GM23338 (cell line): ENCODE measurements at regions not wholly inside any gene's neighbourhood (a gene's known extent, or its start where the extent isn't known, plus 50 kb on each side); places are given as distances from the start of the nearest gene placed in this dataset.

Source experiments
- ATAC-seq: fragments of 200-7000 bp; cut with Tn5 transposase; 3 replicates; pipeline ENCODE4 v1.9.1; 2020
- DNase-seq: peaks from one replicate; pipeline ENCODE4 v3.0.0-alpha.2; 2015; ENCODE audit warnings: low spot score
- H2AFZ ChIP-seq: fragments of 200-600 bp; sonication (generic); 2 replicates; pipeline ENCODE4 v1.8.0; 2016; ENCODE audit warnings: antibody characterized with exemption, mild to moderate bottlenecking, moderate library complexity
- H3F3A ChIP-seq: fragments of 200-600 bp; sonication (generic); replicated peaks from 2 replicates; pipeline ENCODE4 v1.8.0; 2017; ENCODE audit warnings: antibody characterized with exemption, mixed run types, low read depth
- H3K27ac ChIP-seq: fragments of 200-600 bp; sonication (generic); 2 replicates; pipeline ENCODE4 v1.6.1; 2016; ENCODE audit warnings: low read depth
- H3K27me3 ChIP-seq: fragments of 200-600 bp; sonication (generic); 2 replicates; pipeline ENCODE4 v1.8.0; 2016; ENCODE audit warnings: mild to moderate bottlenecking, mixed run types, moderate library complexity; ENCODE audit not compliant: insufficient read depth
- H3K36me3 ChIP-seq: fragments of 200-600 bp; sonication (generic); 2 replicates; pipeline ENCODE4 v1.8.0; 2016; ENCODE audit warnings: mild to moderate bottlenecking; ENCODE audit not compliant: insufficient read depth
- H3K4me1 ChIP-seq: fragments of 200-600 bp; sonication (generic); 2 replicates; pipeline ENCODE4 v1.8.0; 2016; ENCODE audit warnings: mild to moderate bottlenecking, moderate library complexity; ENCODE audit not compliant: insufficient read depth
- H3K4me2 ChIP-seq: fragments of 200-600 bp; sonication (generic); 2 replicates; pipeline ENCODE4 v1.7.1; 2017; ENCODE audit warnings: mixed run types
- H3K4me3 ChIP-seq: fragments of 200-600 bp; sonication (generic); 2 replicates; pipeline ENCODE4 v1.6.1; 2016; ENCODE audit warnings: mixed run types
- H3K79me2 ChIP-seq: fragments of 200-600 bp; sonication (generic); replicated peaks from 2 replicates; pipeline ENCODE4 v1.8.0; 2017; ENCODE audit warnings: mild to moderate bottlenecking; ENCODE audit not compliant: insufficient read depth
- H3K9me2 ChIP-seq: fragments of 200-600 bp; sonication (generic); 2 replicates; pipeline ENCODE4 v1.8.0; 2017; ENCODE audit not compliant: insufficient read depth
- H4K20me1 ChIP-seq: fragments of 200-600 bp; sonication (generic); replicated peaks from 2 replicates; pipeline ENCODE4 v1.8.0; 2017; ENCODE audit warnings: mild to moderate bottlenecking; ENCODE audit not compliant: insufficient read depth
- H3K27ac Mint-ChIP-seq: 2 replicates; pipeline ENCODE4 v1.8.0; 2020; ENCODE audit warnings: inconsistent platforms, mild to moderate bottlenecking, moderate library complexity, mixed read lengths
- H3K27me3 Mint-ChIP-seq: 3 replicates; pipeline ENCODE4 v1.8.0; 2022; ENCODE audit warnings: low read depth, mild to moderate bottlenecking, moderate library complexity, mixed read lengths, inconsistent platforms; ENCODE audit not compliant: insufficient read depth, poor library complexity
- H3K36me3 Mint-ChIP-seq: 3 replicates; pipeline ENCODE4 v1.8.0; 2021; ENCODE audit warnings: low read depth, mild to moderate bottlenecking, inconsistent platforms, moderate library complexity, mixed read lengths
- H3K4me1 Mint-ChIP-seq: 3 replicates; pipeline ENCODE4 v1.8.0; 2020; ENCODE audit warnings: mild to moderate bottlenecking, inconsistent platforms, mixed read lengths
- H3K4me3 Mint-ChIP-seq: 3 replicates; pipeline ENCODE4 v1.8.0; 2021; ENCODE audit warnings: moderate library complexity, mild to moderate bottlenecking, inconsistent platforms, mixed read lengths
- H3K9me3 Mint-ChIP-seq: 3 replicates; pipeline ENCODE4 v1.8.0; 2020; ENCODE audit warnings: moderate library complexity, mild to moderate bottlenecking, inconsistent platforms, mixed read lengths
- CREB1 ChIP-seq: fragments of 250-450 bp; sonication (Bioruptor Pico); IDR thresholded peaks from 2 replicates; pipeline ENCODE4 v1.5.0; 2020; ENCODE audit warnings: low read depth, mild to moderate bottlenecking, moderate library complexity
- EZH2 ChIP-seq: fragments of 200-600 bp; sonication (generic); IDR thresholded peaks from one replicate; pipeline ENCODE4 v1.8.0; 2017; ENCODE audit warnings: antibody characterized with exemption, mild to moderate bottlenecking, low read depth; ENCODE audit not compliant: unreplicated experiment
- EZH2phosphoT487 ChIP-seq: fragments of 200-600 bp; sonication (generic); IDR thresholded peaks from one replicate; pipeline ENCODE4 v1.8.1; 2018; ENCODE audit warnings: antibody characterized with exemption; ENCODE audit not compliant: unreplicated experiment
- JUNB ChIP-seq: IDR thresholded peaks from one replicate; pipeline ENCODE4 v1.6.1; 2016; ENCODE audit warnings: antibody characterized with exemption; ENCODE audit not compliant: unreplicated experiment
- NANOG ChIP-seq: IDR thresholded peaks from 2 replicates; pipeline ENCODE4 v1.6.1; 2016; ENCODE audit warnings: antibody characterized with exemption, borderline replicate concordance
- POLR2AphosphoS5 ChIP-seq: IDR thresholded peaks from 2 replicates; pipeline ENCODE4 v1.6.1; 2016; ENCODE audit warnings: antibody characterized with exemption, low read depth
- STAT1 ChIP-seq: IDR thresholded peaks from one replicate; pipeline ENCODE4 v1.6.1; 2016; ENCODE audit warnings: antibody characterized with exemption; ENCODE audit not compliant: unreplicated experiment
- ZNF114 ChIP-seq: fragments of 250-450 bp; sonication (Bioruptor Pico); IDR thresholded peaks from 2 replicates; pipeline ENCODE4 v1.5.0; 2020; ENCODE audit warnings: mild to moderate bottlenecking, moderate library complexity
- ZNF331 ChIP-seq: fragments of 250-450 bp; sonication (Bioruptor Pico); IDR thresholded peaks from 2 replicates; pipeline ENCODE4 v1.5.0; 2020; ENCODE audit warnings: low read depth, mild to moderate bottlenecking, moderate library complexity
- TF ChIP-seq, protein P1 (sequence below), 2 experiments: fragments of 200-600 bp in 1 of 2; sonication (generic) in 1 of 2; conservative IDR thresholded peaks; 2 replicates each; pipeline versions ENCODE4 v1.5.1 to v1.6.1; 2016 to 2017; ENCODE audit warnings: antibody characterized with exemption in 2 of 2, low read depth in 2 of 2, mild to moderate bottlenecking in 2 of 2, moderate library complexity in 1 of 2
- TF ChIP-seq, protein P2 (sequence below): IDR thresholded peaks from 2 replicates; pipeline ENCODE4 v1.6.1; 2016; ENCODE audit warnings: antibody characterized with exemption
- TF ChIP-seq, protein P3 (sequence below): IDR thresholded peaks from one replicate; pipeline ENCODE4 v1.6.1; 2018; ENCODE audit warnings: antibody characterized with exemption; ENCODE audit not compliant: unreplicated experiment
- TF ChIP-seq, protein P4 (sequence below): fragments of 250-450 bp; sonication (Bioruptor Pico); IDR thresholded peaks from 2 replicates; pipeline ENCODE4 v1.5.0; 2020; ENCODE audit warnings: mild to moderate bottlenecking, moderate library complexity

DNA sequence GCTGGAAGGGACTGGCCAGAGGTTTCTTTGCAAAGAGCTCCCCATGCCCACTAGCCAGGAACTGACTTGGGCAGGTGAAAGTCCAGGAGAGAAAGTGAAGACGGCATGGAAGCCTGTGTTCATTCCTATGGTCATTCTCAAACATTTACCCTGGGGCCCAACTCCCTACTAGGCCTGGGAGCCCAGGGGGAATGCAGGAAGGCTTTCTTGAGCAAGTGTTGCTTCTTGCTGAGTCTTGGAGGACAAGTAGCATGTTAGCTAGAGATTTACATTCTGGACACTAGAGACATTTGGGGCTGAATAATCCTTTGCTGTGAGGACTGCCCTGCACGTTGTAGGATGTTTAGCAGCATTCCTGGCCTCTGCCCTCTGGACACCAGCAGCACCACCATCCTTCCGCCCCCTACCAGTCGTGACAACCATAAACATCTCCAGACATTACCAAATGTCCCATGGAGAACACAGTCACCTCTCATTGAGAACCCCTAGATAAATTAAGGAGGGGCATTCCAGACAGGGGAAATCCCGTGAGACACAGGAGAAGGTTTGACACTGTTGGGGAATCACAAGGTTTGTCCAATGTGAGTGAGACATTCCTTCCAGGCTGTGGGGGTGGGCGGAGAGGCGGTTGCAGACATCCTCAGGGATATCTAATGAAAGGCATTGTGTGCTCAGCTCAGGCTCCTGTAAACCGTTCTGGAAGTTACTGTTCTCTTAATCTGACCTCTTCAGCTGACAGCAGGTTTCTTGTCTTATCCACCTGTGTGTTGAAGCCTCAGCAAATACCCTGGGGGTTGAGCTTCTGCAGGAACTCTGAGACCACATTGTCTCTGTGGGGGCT is 236.2 kb downstream of the TLE3 start:
- peaks cover 3% of the 10 kb centered on the region; the same call in 1 of the 3 replicates for H3K9me3 Mint-ChIP-seq
- Histone ChIP-seq H3K4me2 (no peak overlapping the region), H3K27me3 (no peaks in the 10 kb centered on the region), H3F3A (no peaks in the 10 kb centered on the region), H3K4me3 (no peak overlapping the region), H3K9me2 (no peaks in the 10 kb centered on the region), H4K20me1 (no peaks in the 10 kb centered on the region), H2AFZ (no peak overlapping the region), H3K27ac (no peak overlapping the region), H3K4me1 (no peaks in the 10 kb centered on the region), H3K79me2 (no peaks in the 10 kb centered on the region), H3K36me3 (no peaks in the 10 kb centered on the region)
- peaks cover 5% of the 10 kb centered on the region; the same call in 2 of the 3 replicates for H3K4me1 Mint-ChIP-seq
- ATAC-seq: no peak
- H3K36me3 Mint-ChIP-seq: peaks cover 4% of the 10 kb centered on the region; the same call in 1 of the 3 replicates
- no peak for DNase-seq
- H3K4me3 Mint-ChIP-seq: no peak overlapping the region
- no peak overlapping the region for H3K27ac Mint-ChIP-seq
- H3K27me3 Mint-ChIP-seq: peaks cover 6% of the 10 kb centered on the region
- TF ChIP-seq CREB1 (CRISPR knock-in tag) (no peak), POLR2AphosphoS5 (no peak), NANOG (no peak), EZH2phosphoT487 (no peak), ZNF114 (CRISPR knock-in tag) (no peak), EZH2 (no peak), ZNF331 (CRISPR knock-in tag) (no peak), JUNB (no peak), STAT1 (no peak)
- TF ChIP-seq, protein P1, sequence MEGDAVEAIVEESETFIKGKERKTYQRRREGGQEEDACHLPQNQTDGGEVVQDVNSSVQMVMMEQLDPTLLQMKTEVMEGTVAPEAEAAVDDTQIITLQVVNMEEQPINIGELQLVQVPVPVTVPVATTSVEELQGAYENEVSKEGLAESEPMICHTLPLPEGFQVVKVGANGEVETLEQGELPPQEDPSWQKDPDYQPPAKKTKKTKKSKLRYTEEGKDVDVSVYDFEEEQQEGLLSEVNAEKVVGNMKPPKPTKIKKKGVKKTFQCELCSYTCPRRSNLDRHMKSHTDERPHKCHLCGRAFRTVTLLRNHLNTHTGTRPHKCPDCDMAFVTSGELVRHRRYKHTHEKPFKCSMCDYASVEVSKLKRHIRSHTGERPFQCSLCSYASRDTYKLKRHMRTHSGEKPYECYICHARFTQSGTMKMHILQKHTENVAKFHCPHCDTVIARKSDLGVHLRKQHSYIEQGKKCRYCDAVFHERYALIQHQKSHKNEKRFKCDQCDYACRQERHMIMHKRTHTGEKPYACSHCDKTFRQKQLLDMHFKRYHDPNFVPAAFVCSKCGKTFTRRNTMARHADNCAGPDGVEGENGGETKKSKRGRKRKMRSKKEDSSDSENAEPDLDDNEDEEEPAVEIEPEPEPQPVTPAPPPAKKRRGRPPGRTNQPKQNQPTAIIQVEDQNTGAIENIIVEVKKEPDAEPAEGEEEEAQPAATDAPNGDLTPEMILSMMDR (conservative IDR thresholded peaks at IDR 0.05; ENCODE audit: low read depth in 2 of 2): no peak
- TF ChIP-seq, protein P2, sequence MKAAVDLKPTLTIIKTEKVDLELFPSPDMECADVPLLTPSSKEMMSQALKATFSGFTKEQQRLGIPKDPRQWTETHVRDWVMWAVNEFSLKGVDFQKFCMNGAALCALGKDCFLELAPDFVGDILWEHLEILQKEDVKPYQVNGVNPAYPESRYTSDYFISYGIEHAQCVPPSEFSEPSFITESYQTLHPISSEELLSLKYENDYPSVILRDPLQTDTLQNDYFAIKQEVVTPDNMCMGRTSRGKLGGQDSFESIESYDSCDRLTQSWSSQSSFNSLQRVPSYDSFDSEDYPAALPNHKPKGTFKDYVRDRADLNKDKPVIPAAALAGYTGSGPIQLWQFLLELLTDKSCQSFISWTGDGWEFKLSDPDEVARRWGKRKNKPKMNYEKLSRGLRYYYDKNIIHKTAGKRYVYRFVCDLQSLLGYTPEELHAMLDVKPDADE: no peak
- TF ChIP-seq, protein P3, sequence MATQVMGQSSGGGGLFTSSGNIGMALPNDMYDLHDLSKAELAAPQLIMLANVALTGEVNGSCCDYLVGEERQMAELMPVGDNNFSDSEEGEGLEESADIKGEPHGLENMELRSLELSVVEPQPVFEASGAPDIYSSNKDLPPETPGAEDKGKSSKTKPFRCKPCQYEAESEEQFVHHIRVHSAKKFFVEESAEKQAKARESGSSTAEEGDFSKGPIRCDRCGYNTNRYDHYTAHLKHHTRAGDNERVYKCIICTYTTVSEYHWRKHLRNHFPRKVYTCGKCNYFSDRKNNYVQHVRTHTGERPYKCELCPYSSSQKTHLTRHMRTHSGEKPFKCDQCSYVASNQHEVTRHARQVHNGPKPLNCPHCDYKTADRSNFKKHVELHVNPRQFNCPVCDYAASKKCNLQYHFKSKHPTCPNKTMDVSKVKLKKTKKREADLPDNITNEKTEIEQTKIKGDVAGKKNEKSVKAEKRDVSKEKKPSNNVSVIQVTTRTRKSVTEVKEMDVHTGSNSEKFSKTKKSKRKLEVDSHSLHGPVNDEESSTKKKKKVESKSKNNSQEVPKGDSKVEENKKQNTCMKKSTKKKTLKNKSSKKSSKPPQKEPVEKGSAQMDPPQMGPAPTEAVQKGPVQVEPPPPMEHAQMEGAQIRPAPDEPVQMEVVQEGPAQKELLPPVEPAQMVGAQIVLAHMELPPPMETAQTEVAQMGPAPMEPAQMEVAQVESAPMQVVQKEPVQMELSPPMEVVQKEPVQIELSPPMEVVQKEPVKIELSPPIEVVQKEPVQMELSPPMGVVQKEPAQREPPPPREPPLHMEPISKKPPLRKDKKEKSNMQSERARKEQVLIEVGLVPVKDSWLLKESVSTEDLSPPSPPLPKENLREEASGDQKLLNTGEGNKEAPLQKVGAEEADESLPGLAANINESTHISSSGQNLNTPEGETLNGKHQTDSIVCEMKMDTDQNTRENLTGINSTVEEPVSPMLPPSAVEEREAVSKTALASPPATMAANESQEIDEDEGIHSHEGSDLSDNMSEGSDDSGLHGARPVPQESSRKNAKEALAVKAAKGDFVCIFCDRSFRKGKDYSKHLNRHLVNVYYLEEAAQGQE: no peak
- TF ChIP-seq, protein P4, sequence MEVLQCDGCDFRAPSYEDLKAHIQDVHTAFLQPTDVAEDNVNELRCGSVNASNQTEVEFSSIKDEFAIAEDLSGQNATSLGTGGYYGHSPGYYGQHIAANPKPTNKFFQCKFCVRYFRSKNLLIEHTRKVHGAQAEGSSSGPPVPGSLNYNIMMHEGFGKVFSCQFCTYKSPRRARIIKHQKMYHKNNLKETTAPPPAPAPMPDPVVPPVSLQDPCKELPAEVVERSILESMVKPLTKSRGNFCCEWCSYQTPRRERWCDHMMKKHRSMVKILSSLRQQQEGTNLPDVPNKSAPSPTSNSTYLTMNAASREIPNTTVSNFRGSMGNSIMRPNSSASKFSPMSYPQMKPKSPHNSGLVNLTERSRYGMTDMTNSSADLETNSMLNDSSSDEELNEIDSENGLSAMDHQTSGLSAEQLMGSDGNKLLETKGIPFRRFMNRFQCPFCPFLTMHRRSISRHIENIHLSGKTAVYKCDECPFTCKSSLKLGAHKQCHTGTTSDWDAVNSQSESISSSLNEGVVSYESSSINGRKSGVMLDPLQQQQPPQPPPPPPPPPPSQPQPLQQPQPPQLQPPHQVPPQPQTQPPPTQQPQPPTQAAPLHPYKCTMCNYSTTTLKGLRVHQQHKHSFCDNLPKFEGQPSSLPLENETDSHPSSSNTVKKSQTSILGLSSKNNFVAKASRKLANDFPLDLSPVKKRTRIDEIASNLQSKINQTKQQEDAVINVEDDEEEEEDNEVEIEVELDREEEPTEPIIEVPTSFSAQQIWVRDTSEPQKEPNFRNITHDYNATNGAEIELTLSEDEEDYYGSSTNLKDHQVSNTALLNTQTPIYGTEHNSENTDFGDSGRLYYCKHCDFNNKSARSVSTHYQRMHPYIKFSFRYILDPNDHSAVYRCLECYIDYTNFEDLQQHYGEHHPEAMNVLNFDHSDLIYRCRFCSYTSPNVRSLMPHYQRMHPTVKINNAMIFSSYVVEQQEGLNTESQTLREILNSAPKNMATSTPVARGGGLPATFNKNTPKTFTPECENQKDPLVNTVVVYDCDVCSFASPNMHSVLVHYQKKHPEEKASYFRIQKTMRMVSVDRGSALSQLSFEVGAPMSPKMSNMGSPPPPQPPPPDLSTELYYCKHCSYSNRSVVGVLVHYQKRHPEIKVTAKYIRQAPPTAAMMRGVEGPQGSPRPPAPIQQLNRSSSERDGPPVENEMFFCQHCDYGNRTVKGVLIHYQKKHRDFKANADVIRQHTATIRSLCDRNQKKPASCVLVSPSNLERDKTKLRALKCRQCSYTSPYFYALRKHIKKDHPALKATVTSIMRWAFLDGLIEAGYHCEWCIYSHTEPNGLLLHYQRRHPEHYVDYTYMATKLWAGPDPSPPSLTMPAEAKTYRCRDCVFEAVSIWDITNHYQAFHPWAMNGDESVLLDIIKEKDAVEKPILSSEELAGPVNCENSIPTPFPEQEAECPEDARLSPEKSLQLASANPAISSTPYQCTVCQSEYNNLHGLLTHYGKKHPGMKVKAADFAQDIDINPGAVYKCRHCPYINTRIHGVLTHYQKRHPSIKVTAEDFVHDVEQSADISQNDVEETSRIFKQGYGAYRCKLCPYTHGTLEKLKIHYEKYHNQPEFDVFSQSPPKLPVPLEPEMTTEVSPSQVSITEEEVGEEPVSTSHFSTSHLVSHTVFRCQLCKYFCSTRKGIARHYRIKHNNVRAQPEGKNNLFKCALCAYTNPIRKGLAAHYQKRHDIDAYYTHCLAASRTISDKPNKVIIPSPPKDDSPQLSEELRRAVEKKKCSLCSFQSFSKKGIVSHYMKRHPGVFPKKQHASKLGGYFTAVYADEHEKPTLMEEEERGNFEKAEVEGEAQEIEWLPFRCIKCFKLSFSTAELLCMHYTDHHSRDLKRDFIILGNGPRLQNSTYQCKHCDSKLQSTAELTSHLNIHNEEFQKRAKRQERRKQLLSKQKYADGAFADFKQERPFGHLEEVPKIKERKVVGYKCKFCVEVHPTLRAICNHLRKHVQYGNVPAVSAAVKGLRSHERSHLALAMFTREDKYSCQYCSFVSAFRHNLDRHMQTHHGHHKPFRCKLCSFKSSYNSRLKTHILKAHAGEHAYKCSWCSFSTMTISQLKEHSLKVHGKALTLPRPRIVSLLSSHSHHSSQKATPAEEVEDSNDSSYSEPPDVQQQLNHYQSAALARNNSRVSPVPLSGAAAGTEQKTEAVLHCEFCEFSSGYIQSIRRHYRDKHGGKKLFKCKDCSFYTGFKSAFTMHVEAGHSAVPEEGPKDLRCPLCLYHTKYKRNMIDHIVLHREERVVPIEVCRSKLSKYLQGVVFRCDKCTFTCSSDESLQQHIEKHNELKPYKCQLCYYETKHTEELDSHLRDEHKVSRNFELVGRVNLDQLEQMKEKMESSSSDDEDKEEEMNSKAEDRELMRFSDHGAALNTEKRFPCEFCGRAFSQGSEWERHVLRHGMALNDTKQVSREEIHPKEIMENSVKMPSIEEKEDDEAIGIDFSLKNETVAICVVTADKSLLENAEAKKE: no peak
